PC-3 (cell line): ENCODE measurements at regions not wholly inside any gene's neighbourhood (a gene's known extent, or its start where the extent isn't known, plus 50 kb on each side); places are given as distances from the start of the nearest gene placed in this dataset.

Source experiments
- CTCF ChIP-seq: fragments of 300-600 bp; sonication (generic); conservative IDR thresholded peaks from 2 replicates; pipeline ENCODE4 v1.5.1; 2017; ENCODE audit warnings: antibody characterized with exemption, low read depth, mild to moderate bottlenecking, low read length
- EZH2 ChIP-seq: fragments of 300-600 bp; sonication (generic); IDR thresholded peaks from one replicate; pipeline ENCODE4 v1.6.1; 2017; ENCODE audit warnings: antibody characterized with exemption, mild to moderate bottlenecking, low read length; ENCODE audit not compliant: unreplicated experiment

DNA sequence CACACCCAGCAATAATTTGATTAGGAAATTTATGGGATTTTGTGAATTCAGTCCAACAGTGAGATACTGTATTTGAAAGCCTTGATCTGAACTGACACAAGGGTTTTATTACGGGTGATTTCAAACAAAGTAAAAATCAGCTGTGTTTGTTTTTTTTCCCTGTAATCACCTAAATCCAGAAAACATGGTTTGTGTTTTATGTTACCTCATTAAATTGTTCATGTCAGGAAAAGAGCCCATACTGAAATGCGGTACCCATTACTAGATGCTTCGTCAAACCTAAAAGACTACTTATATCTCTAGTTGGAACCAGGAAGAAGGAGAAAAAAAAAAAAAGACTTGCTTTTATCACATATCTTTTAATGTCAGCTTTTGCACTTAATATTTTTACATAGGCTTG lies 811.9 kb upstream of the RGS18 start:
- TF ChIP-seq CTCF (no peak), EZH2 (no peak)
